IMR-90 (cell line): ENCODE measurements at regions not wholly inside any gene's neighbourhood (a gene's known extent, or its start where the extent isn't known, plus 50 kb on each side); places are given as distances from the start of the nearest gene placed in this dataset.

Source experiments
- BHLHE40 ChIP-seq: fragments of 150-350 bp; IDR thresholded peaks from 2 replicates; pipeline ENCODE4 v1.6.1; 2016; ENCODE audit warnings: mild to moderate bottlenecking, low read depth, low read length
- CTCF ChIP-seq: conservative IDR thresholded peaks from 2 replicates; pipeline ENCODE4 v1.5.1; 2012; ENCODE audit warnings: mild to moderate bottlenecking, low read depth, low read length, improper control_type of control experiment
- MAZ ChIP-seq: IDR thresholded peaks from 2 replicates; pipeline ENCODE4 v1.6.1; 2012; ENCODE audit warnings: low read depth, mild to moderate bottlenecking, low read length, improper control_type of control experiment, moderate library complexity, borderline replicate concordance
- MXI1 ChIP-seq: IDR thresholded peaks from 2 replicates; pipeline ENCODE4 v1.6.1; 2012; ENCODE audit warnings: low read depth, mild to moderate bottlenecking, low read length, moderate library complexity, borderline replicate concordance
- POLR2A ChIP-seq: IDR thresholded peaks from 2 replicates; pipeline ENCODE4 v1.6.1; 2012; ENCODE audit warnings: mild to moderate bottlenecking, low read depth, low read length
- RAD21 ChIP-seq: IDR thresholded peaks from 2 replicates; pipeline ENCODE4 v1.6.1; 2012; ENCODE audit warnings: low read length, improper control_type of control experiment
- RCOR1 ChIP-seq: IDR thresholded peaks from 2 replicates; pipeline ENCODE4 v1.6.1; 2012; ENCODE audit warnings: mild to moderate bottlenecking, low read length, improper control_type of control experiment; ENCODE audit not compliant: insufficient replicate concordance
- SMC3 ChIP-seq: fragments of 150-350 bp; IDR thresholded peaks from 2 replicates; pipeline ENCODE4 v1.6.1; 2016; ENCODE audit warnings: low read depth, mild to moderate bottlenecking, antibody characterized with exemption, low read length, moderate library complexity
- USF2 ChIP-seq: fragments of 150-350 bp; IDR thresholded peaks from 2 replicates; pipeline ENCODE4 v1.6.1; 2017; ENCODE audit warnings: mild to moderate bottlenecking, antibody characterized with exemption, low read length, low read depth

GRCh38 chr2:49367003-49367402 lies 212.7 kb upstream of the FSHR start:
- TF ChIP-seq CTCF (no peak), RAD21 (no peak), MAZ (no peak), MXI1 (no peak), RCOR1 (no peak), BHLHE40 (no peak), SMC3 (no peak), POLR2A (no peak), USF2 (no peak)
